Putamen (tissue), 1 donor: ENCODE measurements at regions not wholly inside any gene's neighbourhood (a gene's known extent, or its start where the extent isn't known, plus 50 kb on each side); places are given as distances from the start of the nearest gene placed in this dataset.
"Not testable (repeated sequence)": the region's sequence is repeated elsewhere in the genome, so short reads cannot be mapped to it uniquely, and the experiment has no call there.

ENCODE experiments used
- DNase-seq: peaks from one replicate; pipeline ENCODE4 v3.0.0-alpha.2; 2016; ENCODE audit warnings: low spot score

- DNase-seq: no peak
Observed at GRCh38 chrX:150052226-150052625, 113.9 kb upstream of the EOLA2 start.

DNA sequence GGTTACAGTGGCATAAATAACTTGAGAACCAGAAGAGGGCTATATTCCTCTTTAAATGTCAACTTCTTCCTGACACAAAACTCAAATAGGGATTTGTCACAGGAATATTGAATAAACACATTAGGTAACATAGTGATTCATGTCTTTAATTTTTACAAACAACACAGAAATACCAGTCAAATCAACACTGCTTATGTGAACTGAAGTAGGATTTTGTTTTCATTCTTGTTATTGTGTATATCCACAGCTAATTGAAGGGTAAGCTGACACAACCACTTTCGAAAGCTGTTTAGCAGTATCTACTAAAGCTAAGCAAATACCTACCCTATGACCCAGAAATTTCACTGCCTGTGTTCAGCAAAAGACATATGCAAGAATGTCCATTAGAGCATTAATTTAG lies 120.4 kb upstream of the EOLA2 start:
- no peak for DNase-seq

GRCh38 chrX:150060406-150060805 lies 122.1 kb upstream of the EOLA2 start:
- DNase-seq: no peak

- DNase-seq: peak; percentile 34
Observed at GRCh38 chrX:150062292-150063137, 124.2 kb upstream of the EOLA2 start.

GRCh38 chrX:150063138-150063518 lies 124.8 kb upstream of the EOLA2 start:
- no peak for DNase-seq

GRCh38 chrX:150063674-150064073 lies 125.4 kb upstream of the EOLA2 start:
- DNase-seq: no peak

DNA sequence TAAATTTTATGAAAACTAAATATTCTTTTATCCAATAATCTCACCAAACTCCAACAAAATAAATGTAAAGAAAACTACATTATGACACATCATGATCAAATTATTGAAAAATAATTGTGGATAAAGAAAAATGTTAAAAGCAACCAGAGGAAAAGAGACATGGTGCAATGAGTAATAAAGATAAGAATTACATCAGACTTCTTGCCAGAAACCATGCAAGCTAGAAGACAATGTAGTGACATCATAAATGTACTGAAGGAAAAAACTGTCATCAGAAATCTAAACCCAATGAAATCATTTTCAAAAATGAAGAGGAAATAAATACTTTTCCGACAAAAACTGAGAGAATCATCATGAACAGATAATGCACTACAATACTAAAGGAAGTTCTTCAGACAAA lies 135.9 kb upstream of the EOLA2 start:
- no peak for DNase-seq

- DNase-seq: no peak
Observed at GRCh38 chrX:150080497-150080896, 142.2 kb upstream of the EOLA2 start.

- no peak for DNase-seq
Observed at GRCh38 chrX:150081076-150081475, 142.8 kb upstream of the EOLA2 start.

- no peak for DNase-seq
Observed at GRCh38 chrX:150084496-150085229, 146.4 kb upstream of the EOLA2 start.

GRCh38 chrX:150085881-150086280 lies 147.6 kb upstream of the EOLA2 start:
- DNase-seq: no peak

DNA sequence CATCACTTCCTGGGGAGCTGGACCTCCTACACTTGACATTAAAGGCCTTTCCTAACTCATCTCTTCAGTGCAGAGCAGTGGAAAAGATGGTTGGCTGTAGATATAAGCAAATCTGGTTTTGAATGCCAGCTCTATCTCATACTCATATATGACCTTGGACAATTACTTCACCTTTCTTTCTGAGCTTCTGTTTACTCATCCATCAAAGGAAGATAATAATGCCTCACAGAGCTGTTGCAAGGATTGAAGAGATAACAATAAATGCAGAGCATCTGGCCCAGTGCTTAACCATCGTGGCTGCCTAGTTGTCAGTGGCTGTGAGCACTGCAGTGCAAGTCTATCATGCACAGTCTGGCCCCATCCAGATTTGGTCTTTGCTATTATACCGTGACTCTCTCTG lies 148.1 kb upstream of the EOLA2 start:
- no peak for DNase-seq

DNA sequence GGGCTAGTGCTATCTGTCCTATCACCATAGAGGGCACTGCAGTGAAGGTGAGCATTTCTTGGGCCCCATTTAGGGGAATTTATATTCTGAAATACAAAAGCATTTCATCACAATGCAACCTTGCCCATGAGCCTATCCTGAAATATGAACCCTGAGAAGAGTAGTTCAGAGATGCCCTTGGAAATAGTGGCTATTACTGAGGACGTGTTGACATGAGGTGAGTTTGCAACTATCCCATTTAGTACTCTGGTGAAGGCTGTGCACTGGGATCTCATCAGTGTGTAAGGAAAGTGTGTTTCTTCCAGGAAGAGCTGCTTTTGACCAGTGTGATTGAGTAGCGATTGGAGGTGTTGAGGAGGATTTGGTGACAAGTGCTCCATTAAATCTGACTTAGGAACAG lies 149.3 kb upstream of the EOLA2 start:
- no peak for DNase-seq

DNA sequence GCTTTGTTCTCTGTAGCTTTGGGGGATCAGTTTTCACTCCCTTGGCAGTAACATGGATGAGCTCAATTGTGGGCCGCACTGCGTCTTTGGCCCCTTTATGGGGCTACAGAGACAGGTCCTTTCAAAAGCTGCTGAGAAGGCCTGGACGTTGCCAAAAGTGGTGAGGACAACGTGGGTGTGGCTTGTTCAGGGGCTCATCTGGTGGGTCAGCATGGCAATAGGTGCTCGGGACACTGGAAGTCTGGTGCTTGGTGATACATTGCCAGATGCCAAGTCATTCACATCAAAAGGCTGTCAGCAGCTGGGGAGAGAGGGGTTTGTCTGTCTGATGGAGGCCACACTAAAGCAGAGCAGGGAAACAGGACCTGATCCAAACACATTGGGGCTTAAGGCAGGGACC lies 149.8 kb upstream of the EOLA2 start:
- DNase-seq: no peak

GRCh38 chrX:150088766-150089518 lies 150.7 kb upstream of the EOLA2 start:
- no peak for DNase-seq

DNA sequence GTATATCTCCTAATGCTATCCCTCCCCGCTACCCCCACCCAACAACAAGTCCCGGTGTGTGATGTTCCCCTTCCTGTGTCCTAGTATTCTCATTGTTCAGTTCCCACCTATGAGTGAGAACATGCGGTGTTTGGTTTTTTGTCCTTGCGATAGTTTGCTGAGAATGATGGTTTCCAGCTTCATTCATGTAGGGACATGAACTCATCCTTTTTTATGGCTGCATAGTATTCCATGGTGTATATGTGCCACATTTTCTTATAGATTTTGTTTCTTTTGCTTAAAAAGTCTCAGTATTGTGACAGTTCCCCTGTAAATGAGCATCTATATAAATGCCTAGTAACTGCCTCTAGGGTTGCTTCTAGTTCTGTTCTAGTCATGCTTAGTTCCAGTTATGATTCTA lies 153.0 kb upstream of the EOLA2 start:
- not testable (repeated sequence) for DNase-seq

GRCh38 chrX:150092549-150092948 lies 154.3 kb upstream of the EOLA2 start:
- no peak for DNase-seq

DNA sequence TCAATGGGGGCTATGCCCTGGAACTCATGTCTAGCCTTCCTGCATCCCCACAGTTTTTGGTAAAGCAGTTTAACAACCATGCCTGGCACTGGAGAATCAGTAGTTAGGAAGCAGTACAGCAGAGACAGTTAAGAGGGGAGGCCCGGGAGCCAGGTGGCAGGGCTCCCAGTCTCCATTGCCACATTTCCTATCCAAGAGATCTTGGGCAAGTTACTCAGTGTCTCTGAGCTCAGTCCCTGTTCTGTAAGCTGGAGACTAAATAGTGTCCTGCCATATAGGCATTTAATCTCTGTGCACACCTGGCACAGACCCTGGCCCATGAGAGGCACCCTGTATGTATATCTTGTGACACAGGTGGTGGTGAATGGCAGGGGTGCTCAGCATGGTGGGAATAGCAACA lies 156.1 kb upstream of the EOLA2 start:
- no peak for DNase-seq

DNA sequence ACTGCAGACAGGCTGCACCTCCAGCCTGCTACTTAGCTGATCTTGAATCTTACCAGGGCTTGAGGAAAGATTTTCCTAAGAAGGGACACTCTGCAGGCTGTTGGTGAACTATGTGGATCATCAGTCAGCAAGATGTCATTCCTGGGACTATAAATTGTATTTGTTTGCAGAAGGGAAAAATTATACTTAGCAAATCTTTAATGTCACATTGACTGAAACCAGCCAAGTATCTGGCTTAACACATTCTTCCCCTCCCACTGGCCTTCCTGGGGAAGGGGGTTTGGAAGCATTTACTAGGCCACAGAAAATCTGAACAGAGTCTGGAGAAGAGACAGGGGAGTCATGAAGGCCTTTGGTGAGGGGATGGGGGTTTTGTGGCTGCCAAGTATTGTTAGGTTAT lies 156.7 kb upstream of the EOLA2 start:
- DNase-seq: no peak

- DNase-seq: no peak
Observed at GRCh38 chrX:150099316-150099715, 161.0 kb upstream of the EOLA2 start.

DNA sequence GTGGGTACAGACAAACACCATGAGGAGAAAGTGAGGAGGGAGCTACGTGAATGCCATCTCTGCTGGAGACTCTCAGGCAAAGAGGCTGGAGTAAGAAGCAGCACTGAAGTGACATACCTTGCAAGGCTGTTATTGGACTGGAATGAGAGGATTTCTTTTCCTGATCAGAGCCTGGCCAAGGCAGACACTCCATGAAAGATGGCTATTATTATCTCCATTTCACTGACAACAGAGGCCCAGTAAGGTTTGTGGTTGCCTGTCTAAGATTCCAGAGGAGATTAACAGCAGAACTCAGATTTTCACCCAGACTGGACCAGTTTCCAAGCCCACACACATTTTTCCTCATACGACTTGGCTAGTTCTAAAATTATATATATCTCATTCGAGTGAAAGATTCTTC lies 162.0 kb upstream of the EOLA2 start:
- DNase-seq: no peak

GRCh38 chrX:150118476-150118875 lies 180.2 kb upstream of the EOLA2 start:
- DNase-seq: no peak

DNA sequence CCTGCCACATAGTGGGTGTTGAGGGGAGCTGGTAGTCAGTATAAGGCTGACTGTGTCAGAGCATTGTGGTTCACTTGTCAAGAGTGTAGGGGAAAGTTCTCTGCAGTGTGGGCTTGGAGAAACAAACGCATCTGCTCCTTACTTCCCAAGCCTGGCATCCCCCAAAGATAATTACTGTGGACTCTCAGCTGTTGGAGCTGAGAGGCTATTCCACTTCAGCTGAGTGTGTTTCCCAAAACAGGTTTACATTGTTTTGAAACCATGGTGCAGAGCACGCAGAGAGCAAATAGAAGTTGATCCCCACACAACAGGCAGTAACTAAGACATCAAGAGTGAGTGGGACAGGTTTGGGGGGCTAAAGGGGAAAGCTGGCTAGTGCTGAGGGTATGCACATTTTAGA lies 181.0 kb upstream of the EOLA2 start:
- DNase-seq: no peak
